Stimulated activated CD8-positive, alpha-beta memory T cell treated with anti-CD3 and anti-CD28 coated beads, Interleukin-4, amount 100 ng/mL, for 4 hours (primary cell): ENCODE measurements at regions not wholly inside any gene's neighbourhood (a gene's known extent, or its start where the extent isn't known, plus 50 kb on each side); places are given as distances from the start of the nearest gene placed in this dataset.
A peak's percentile ranks its signal among the peaks of the same experiment; 100 is the strongest.
"Not testable (repeated sequence)": the region's sequence is repeated elsewhere in the genome, so short reads cannot be mapped to it uniquely, and the experiment has no call there.

Experiments used
- DNase-seq, 2 donors: peaks; one replicate each; pipeline ENCODE4 v3.0.0-alpha.2; 2020; ENCODE audit warnings: low read depth in 2 of 2, low spot score in 1 of 2

- no peak for DNase-seq
These were observed 210.2 kb downstream of the ARPP21 start for GRCh38 chr3:35849496-35849895.

DNA sequence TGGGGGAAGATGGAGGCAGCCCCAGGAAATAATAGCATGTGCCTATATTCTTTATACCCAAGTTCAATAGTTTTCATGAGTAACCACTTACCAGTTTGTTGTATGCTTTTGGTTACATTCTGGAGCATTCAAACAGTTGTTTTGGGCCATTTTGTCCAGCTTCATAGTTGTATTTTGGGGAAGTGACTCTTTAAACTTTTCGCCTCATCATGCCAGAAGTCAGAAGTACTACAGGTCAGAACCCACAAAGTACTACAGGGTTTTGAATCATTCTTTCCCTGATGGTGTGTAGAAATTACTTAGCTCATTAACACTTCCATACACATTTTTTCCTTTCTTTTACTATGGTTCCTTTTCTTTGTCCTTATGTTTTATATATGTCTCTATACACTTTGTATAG is 210.6 kb downstream of the ARPP21 start:
- no peak for DNase-seq

DNA sequence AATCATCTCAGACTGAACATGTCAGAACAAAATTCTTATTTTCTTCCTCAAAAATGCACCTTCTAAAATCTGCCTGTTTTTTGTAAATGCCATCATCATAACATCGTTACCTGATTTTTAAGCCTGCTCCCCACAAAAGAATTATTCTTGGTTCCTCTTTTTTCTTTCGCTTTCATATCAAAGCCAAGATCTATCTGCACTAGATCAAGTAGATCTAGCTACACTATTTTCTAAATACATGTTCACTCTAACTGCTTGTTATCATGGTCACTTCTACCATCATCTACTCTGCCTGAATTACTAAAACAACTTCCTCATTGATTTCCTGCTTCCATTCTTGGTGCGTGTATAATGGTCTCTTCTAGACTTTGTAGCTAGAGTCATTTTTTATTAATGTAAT is 217.7 kb downstream of the ARPP21 start:
- DNase-seq, result no peak

DNA sequence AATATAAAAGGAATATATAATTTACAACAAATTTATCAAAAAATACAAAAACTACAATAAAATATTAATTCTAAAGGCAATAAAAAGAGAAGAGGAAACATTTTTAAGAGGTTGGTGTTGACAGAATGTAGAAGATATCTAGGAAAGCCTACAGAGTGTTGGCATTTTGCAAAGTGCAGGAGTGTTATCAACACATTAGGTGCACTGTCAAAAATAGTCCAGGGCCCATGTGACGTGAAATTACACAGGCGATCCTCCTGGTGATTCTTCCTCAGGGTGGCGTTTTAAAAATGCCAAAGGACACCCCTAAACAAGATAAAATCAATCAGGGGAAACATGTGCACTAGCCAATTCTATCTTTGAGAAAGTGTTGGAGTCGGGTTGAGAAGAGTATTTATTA is 222.7 kb downstream of the ARPP21 start:
- no peak for DNase-seq

- no peak for DNase-seq
These were observed 225.5 kb downstream of the ARPP21 start for GRCh38 chr3:35864871-35865270.

DNA sequence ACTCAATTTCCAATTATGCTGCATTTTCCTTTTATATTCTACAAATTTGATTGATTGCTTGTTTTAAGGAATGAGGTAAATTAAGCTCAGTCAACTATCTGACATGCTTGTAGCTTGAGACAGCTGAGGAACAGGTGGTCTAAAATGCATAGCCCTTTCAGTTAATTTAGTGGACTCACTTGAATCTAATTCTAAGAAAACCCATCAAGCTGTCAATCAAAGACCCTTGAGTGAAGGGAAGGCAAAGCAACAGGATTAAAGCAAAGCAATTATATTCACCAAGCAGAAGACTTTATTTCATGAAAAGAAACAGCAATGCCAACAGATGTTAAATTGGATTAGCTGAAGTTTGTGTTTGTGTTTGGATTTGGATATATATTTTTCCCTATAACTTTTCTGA is 228.5 kb downstream of the ARPP21 start:
- DNase-seq, result no peak

- no peak for DNase-seq
These were observed 231.7 kb downstream of the ARPP21 start for GRCh38 chr3:35871009-35871408.

GRCh38 chr3:35883929-35884328 is 244.6 kb downstream of the ARPP21 start:
- no peak for DNase-seq

- DNase-seq, result no peak
These were observed 255.4 kb downstream of the ARPP21 start for GRCh38 chr3:35894735-35895134.

DNA sequence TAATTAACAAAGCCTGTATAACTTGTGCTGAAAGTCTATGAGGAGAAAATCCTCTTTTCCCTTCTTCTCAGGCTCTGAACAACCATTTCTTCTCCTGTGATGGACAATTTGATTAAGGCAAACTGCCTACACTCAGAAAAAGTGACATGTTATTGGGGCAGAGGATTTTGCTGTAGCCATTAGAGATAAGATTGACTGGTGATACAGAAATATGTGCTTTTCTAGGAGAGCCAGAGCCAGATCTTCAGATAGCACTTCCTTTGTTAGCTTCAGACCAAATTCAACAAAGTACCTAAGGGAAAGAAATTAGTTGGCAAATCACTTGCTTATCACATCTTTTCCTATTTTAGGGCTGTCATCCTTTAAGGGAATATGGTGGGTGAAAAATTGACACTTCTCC is 259.9 kb downstream of the ARPP21 start:
- DNase-seq, result no peak

- DNase-seq, result no peak
These were observed 260.8 kb downstream of the ARPP21 start for GRCh38 chr3:35900079-35900478.

GRCh38 chr3:35908366-35909232 is 269.3 kb downstream of the ARPP21 start:
- peak in 1 of 2 donors; percentile 2 for DNase-seq

GRCh38 chr3:35919160-35919559 is 279.8 kb downstream of the ARPP21 start:
- no peak for DNase-seq

GRCh38 chr3:35921718-35922117 is 282.4 kb downstream of the ARPP21 start:
- DNase-seq, result no peak

DNA sequence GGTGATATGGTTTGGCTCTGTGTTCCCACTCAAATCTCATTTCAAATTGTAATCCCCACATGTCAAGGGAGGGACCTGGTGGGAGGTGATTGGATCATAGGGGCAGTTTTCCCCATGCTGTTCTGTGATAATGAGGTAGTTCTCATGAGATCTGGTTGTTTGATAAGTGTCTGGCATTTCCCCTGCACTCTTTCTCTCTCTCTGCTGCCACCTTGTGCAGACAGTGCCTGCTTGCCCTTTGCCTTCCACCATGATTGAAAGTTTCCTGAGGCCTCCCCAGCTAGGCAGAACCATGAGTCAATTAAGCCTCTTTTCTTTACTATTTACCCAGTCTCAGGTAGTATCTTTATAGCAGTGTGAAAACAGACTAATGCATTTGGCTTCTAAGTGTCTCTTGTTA is 284.7 kb downstream of the ARPP21 start:
- not testable (repeated sequence) for DNase-seq

GRCh38 chr3:35927441-35927840 is 288.1 kb downstream of the ARPP21 start:
- DNase-seq, result no peak

- DNase-seq, result no peak
These were observed 289.8 kb downstream of the ARPP21 start for GRCh38 chr3:35929158-35929557.

GRCh38 chr3:35931867-35932266 is 292.5 kb downstream of the ARPP21 start:
- no peak for DNase-seq

- no peak for DNase-seq
These were observed 293.7 kb downstream of the ARPP21 start for GRCh38 chr3:35932995-35933394.

DNA sequence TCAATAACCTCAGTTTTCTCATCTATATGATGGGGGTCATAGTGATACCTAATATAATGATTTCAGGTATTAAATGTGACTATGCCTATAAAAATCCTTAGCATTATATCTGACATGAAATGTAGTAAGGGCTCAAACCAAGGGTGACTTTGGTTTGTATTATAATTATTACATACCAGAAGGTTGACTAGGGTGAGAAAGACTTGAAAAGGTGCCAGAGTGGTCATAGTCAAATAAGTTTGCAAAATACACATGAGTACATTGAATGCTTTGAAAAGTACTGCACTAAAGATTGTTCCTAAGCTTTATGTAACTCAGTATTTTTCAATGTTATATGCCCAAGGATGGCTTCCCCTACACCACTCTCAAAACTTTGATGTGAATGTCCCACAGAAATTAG is 297.2 kb downstream of the ARPP21 start:
- no peak for DNase-seq

DNA sequence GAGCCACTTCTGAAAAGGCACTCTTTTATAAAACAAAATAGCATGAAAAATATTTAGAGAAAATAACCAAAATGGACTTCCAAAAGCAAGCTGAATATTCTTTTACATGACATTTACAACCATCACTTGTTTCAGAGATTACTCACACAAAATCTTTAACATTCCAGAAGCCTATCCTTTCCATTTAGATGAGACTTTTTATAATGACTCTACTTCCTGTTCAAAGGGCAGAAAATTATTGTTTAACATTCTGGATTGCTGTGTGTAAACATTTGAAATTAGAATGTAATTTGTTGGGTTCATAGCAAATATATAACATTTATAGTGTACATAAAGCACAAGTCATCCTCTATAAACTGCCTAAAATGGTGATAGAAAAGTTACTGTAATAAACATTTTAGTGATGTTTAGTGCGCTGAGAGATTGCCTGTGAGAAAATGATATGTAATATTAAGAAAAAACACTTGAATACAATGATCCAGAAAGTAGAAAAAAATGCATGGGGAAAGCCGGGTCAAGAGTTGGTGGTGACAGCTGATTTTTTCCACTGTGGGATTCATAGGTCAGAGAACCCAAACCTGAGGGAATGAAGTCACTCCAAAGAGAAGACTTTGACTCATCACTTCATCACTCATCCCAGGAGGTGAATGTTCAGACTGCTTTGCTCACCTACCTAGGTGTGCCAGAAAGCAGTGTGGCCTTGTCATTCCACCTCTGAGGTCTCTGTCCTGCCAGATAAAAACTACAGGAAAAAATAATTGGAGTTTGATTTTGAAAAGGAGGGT is 305.8 kb downstream of the ARPP21 start:
- no peak for DNase-seq

DNA sequence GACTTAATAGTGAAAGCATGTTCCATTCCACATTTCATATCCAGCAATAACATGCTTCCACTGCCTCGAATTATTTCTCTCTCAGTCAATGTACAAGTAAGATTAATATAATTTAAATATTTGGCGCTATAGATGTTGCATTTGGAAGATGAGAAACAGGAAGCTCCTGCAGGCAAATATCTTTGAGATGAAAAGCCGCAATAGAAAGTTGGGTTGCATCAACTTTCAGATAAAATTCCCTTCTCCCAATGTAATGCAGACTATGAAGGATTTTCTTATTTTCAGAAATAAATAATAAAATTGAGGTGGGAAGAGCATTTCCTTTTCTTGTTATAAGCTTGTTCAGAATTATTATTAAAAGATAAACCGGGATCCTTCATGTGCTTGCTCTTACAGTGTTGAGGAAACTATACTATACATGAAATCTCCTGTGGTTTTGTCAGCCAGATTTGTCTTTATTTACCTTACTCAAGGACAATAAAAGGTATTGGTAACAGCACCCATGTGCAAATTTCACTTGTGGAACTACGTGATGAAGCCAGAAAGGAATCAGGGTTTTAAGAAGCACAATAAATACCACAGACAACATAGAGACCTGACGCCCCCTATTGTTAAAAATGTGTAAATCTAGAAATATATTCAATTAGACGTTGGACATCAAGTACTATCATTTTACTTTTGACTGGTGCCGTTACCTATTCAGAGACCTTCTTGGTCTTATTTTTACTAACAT is 307.0 kb downstream of the ARPP21 start:
- no peak for DNase-seq
